GM23338 (cell line): ENCODE measurements at regions not wholly inside any gene's neighbourhood (a gene's known extent, or its start where the extent isn't known, plus 50 kb on each side); places are given as distances from the start of the nearest gene placed in this dataset.

Experiments
- ATAC-seq: fragments of 200-7000 bp; cut with Tn5 transposase; 3 replicates; pipeline ENCODE4 v1.9.1; 2020
- DNase-seq: peaks from one replicate; pipeline ENCODE4 v3.0.0-alpha.2; 2015; ENCODE audit warnings: low spot score
- H2AFZ ChIP-seq: fragments of 200-600 bp; sonication (generic); 2 replicates; pipeline ENCODE4 v1.8.0; 2016; ENCODE audit warnings: antibody characterized with exemption, mild to moderate bottlenecking, moderate library complexity
- H3F3A ChIP-seq: fragments of 200-600 bp; sonication (generic); replicated peaks from 2 replicates; pipeline ENCODE4 v1.8.0; 2017; ENCODE audit warnings: antibody characterized with exemption, mixed run types, low read depth
- H3K27ac ChIP-seq: fragments of 200-600 bp; sonication (generic); 2 replicates; pipeline ENCODE4 v1.6.1; 2016; ENCODE audit warnings: low read depth
- H3K27me3 ChIP-seq: fragments of 200-600 bp; sonication (generic); 2 replicates; pipeline ENCODE4 v1.8.0; 2016; ENCODE audit warnings: mild to moderate bottlenecking, mixed run types, moderate library complexity; ENCODE audit not compliant: insufficient read depth
- H3K36me3 ChIP-seq: fragments of 200-600 bp; sonication (generic); 2 replicates; pipeline ENCODE4 v1.8.0; 2016; ENCODE audit warnings: mild to moderate bottlenecking; ENCODE audit not compliant: insufficient read depth
- H3K4me1 ChIP-seq: fragments of 200-600 bp; sonication (generic); 2 replicates; pipeline ENCODE4 v1.8.0; 2016; ENCODE audit warnings: mild to moderate bottlenecking, moderate library complexity; ENCODE audit not compliant: insufficient read depth
- H3K4me2 ChIP-seq: fragments of 200-600 bp; sonication (generic); 2 replicates; pipeline ENCODE4 v1.7.1; 2017; ENCODE audit warnings: mixed run types
- H3K4me3 ChIP-seq: fragments of 200-600 bp; sonication (generic); 2 replicates; pipeline ENCODE4 v1.6.1; 2016; ENCODE audit warnings: mixed run types
- H3K79me2 ChIP-seq: fragments of 200-600 bp; sonication (generic); replicated peaks from 2 replicates; pipeline ENCODE4 v1.8.0; 2017; ENCODE audit warnings: mild to moderate bottlenecking; ENCODE audit not compliant: insufficient read depth
- H3K9me2 ChIP-seq: fragments of 200-600 bp; sonication (generic); 2 replicates; pipeline ENCODE4 v1.8.0; 2017; ENCODE audit not compliant: insufficient read depth
- H4K20me1 ChIP-seq: fragments of 200-600 bp; sonication (generic); replicated peaks from 2 replicates; pipeline ENCODE4 v1.8.0; 2017; ENCODE audit warnings: mild to moderate bottlenecking; ENCODE audit not compliant: insufficient read depth
- H3K27ac Mint-ChIP-seq: 2 replicates; pipeline ENCODE4 v1.8.0; 2020; ENCODE audit warnings: inconsistent platforms, mild to moderate bottlenecking, moderate library complexity, mixed read lengths
- H3K27me3 Mint-ChIP-seq: 3 replicates; pipeline ENCODE4 v1.8.0; 2022; ENCODE audit warnings: low read depth, mild to moderate bottlenecking, moderate library complexity, mixed read lengths, inconsistent platforms; ENCODE audit not compliant: insufficient read depth, poor library complexity
- H3K36me3 Mint-ChIP-seq: 3 replicates; pipeline ENCODE4 v1.8.0; 2021; ENCODE audit warnings: low read depth, mild to moderate bottlenecking, inconsistent platforms, moderate library complexity, mixed read lengths
- H3K4me1 Mint-ChIP-seq: 3 replicates; pipeline ENCODE4 v1.8.0; 2020; ENCODE audit warnings: mild to moderate bottlenecking, inconsistent platforms, mixed read lengths
- H3K4me3 Mint-ChIP-seq: 3 replicates; pipeline ENCODE4 v1.8.0; 2021; ENCODE audit warnings: moderate library complexity, mild to moderate bottlenecking, inconsistent platforms, mixed read lengths
- H3K9me3 Mint-ChIP-seq: 3 replicates; pipeline ENCODE4 v1.8.0; 2020; ENCODE audit warnings: moderate library complexity, mild to moderate bottlenecking, inconsistent platforms, mixed read lengths
- CREB1 ChIP-seq: fragments of 250-450 bp; sonication (Bioruptor Pico); IDR thresholded peaks from 2 replicates; pipeline ENCODE4 v1.5.0; 2020; ENCODE audit warnings: low read depth, mild to moderate bottlenecking, moderate library complexity
- ETS1 ChIP-seq: IDR thresholded peaks from 2 replicates; pipeline ENCODE4 v1.6.1; 2016; ENCODE audit warnings: antibody characterized with exemption
- EZH2 ChIP-seq: fragments of 200-600 bp; sonication (generic); IDR thresholded peaks from one replicate; pipeline ENCODE4 v1.8.0; 2017; ENCODE audit warnings: antibody characterized with exemption, mild to moderate bottlenecking, low read depth; ENCODE audit not compliant: unreplicated experiment
- EZH2phosphoT487 ChIP-seq: fragments of 200-600 bp; sonication (generic); IDR thresholded peaks from one replicate; pipeline ENCODE4 v1.8.1; 2018; ENCODE audit warnings: antibody characterized with exemption; ENCODE audit not compliant: unreplicated experiment
- JUNB ChIP-seq: IDR thresholded peaks from one replicate; pipeline ENCODE4 v1.6.1; 2016; ENCODE audit warnings: antibody characterized with exemption; ENCODE audit not compliant: unreplicated experiment
- NANOG ChIP-seq: IDR thresholded peaks from 2 replicates; pipeline ENCODE4 v1.6.1; 2016; ENCODE audit warnings: antibody characterized with exemption, borderline replicate concordance
- POLR2AphosphoS5 ChIP-seq: IDR thresholded peaks from 2 replicates; pipeline ENCODE4 v1.6.1; 2016; ENCODE audit warnings: antibody characterized with exemption, low read depth
- REST ChIP-seq: IDR thresholded peaks from one replicate; pipeline ENCODE4 v1.6.1; 2018; ENCODE audit warnings: antibody characterized with exemption; ENCODE audit not compliant: unreplicated experiment
- STAT1 ChIP-seq: IDR thresholded peaks from one replicate; pipeline ENCODE4 v1.6.1; 2016; ENCODE audit warnings: antibody characterized with exemption; ENCODE audit not compliant: unreplicated experiment
- ZNF114 ChIP-seq: fragments of 250-450 bp; sonication (Bioruptor Pico); IDR thresholded peaks from 2 replicates; pipeline ENCODE4 v1.5.0; 2020; ENCODE audit warnings: mild to moderate bottlenecking, moderate library complexity
- ZNF331 ChIP-seq: fragments of 250-450 bp; sonication (Bioruptor Pico); IDR thresholded peaks from 2 replicates; pipeline ENCODE4 v1.5.0; 2020; ENCODE audit warnings: low read depth, mild to moderate bottlenecking, moderate library complexity
- TF ChIP-seq, protein P1 (sequence below): fragments of 250-450 bp; sonication (Bioruptor Pico); IDR thresholded peaks from 2 replicates; pipeline ENCODE4 v1.5.0; 2020; ENCODE audit warnings: mild to moderate bottlenecking, moderate library complexity
- TF ChIP-seq, protein P2 (sequence below), 2 experiments: fragments of 200-600 bp in 1 of 2; sonication (generic) in 1 of 2; conservative IDR thresholded peaks; 2 replicates each; pipeline versions ENCODE4 v1.5.1 to v1.6.1; 2016 to 2017; ENCODE audit warnings: antibody characterized with exemption in 2 of 2, low read depth in 2 of 2, mild to moderate bottlenecking in 2 of 2, moderate library complexity in 1 of 2

DNA sequence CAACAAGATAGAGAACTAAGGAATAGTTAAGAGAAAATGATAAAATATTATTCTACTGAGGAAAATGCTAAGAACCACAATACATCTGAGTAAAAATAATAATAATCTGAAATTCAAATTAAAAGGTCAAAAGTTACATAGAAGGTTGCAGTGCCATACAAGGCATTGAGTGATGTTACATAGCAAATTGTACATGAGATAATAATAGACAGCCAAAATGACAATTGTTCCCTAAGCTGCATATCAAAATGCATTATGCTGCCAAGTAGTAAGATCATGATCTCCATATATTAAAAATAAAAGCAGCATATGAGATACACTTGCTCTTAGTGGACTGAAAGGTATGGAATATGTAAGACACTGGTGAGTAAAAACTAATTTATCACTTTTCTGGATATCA, 547.7 kb downstream of the KCNT2 start:
- TF ChIP-seq EZH2, result no peak
- TF ChIP-seq, protein P1, sequence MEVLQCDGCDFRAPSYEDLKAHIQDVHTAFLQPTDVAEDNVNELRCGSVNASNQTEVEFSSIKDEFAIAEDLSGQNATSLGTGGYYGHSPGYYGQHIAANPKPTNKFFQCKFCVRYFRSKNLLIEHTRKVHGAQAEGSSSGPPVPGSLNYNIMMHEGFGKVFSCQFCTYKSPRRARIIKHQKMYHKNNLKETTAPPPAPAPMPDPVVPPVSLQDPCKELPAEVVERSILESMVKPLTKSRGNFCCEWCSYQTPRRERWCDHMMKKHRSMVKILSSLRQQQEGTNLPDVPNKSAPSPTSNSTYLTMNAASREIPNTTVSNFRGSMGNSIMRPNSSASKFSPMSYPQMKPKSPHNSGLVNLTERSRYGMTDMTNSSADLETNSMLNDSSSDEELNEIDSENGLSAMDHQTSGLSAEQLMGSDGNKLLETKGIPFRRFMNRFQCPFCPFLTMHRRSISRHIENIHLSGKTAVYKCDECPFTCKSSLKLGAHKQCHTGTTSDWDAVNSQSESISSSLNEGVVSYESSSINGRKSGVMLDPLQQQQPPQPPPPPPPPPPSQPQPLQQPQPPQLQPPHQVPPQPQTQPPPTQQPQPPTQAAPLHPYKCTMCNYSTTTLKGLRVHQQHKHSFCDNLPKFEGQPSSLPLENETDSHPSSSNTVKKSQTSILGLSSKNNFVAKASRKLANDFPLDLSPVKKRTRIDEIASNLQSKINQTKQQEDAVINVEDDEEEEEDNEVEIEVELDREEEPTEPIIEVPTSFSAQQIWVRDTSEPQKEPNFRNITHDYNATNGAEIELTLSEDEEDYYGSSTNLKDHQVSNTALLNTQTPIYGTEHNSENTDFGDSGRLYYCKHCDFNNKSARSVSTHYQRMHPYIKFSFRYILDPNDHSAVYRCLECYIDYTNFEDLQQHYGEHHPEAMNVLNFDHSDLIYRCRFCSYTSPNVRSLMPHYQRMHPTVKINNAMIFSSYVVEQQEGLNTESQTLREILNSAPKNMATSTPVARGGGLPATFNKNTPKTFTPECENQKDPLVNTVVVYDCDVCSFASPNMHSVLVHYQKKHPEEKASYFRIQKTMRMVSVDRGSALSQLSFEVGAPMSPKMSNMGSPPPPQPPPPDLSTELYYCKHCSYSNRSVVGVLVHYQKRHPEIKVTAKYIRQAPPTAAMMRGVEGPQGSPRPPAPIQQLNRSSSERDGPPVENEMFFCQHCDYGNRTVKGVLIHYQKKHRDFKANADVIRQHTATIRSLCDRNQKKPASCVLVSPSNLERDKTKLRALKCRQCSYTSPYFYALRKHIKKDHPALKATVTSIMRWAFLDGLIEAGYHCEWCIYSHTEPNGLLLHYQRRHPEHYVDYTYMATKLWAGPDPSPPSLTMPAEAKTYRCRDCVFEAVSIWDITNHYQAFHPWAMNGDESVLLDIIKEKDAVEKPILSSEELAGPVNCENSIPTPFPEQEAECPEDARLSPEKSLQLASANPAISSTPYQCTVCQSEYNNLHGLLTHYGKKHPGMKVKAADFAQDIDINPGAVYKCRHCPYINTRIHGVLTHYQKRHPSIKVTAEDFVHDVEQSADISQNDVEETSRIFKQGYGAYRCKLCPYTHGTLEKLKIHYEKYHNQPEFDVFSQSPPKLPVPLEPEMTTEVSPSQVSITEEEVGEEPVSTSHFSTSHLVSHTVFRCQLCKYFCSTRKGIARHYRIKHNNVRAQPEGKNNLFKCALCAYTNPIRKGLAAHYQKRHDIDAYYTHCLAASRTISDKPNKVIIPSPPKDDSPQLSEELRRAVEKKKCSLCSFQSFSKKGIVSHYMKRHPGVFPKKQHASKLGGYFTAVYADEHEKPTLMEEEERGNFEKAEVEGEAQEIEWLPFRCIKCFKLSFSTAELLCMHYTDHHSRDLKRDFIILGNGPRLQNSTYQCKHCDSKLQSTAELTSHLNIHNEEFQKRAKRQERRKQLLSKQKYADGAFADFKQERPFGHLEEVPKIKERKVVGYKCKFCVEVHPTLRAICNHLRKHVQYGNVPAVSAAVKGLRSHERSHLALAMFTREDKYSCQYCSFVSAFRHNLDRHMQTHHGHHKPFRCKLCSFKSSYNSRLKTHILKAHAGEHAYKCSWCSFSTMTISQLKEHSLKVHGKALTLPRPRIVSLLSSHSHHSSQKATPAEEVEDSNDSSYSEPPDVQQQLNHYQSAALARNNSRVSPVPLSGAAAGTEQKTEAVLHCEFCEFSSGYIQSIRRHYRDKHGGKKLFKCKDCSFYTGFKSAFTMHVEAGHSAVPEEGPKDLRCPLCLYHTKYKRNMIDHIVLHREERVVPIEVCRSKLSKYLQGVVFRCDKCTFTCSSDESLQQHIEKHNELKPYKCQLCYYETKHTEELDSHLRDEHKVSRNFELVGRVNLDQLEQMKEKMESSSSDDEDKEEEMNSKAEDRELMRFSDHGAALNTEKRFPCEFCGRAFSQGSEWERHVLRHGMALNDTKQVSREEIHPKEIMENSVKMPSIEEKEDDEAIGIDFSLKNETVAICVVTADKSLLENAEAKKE (CRISPR knock-in tag), result no peak
- TF ChIP-seq NANOG, result no peak
- no peak for TF ChIP-seq ZNF331 (CRISPR knock-in tag)
- no peak for TF ChIP-seq STAT1
- TF ChIP-seq EZH2phosphoT487, result no peak
- TF ChIP-seq, protein P2, sequence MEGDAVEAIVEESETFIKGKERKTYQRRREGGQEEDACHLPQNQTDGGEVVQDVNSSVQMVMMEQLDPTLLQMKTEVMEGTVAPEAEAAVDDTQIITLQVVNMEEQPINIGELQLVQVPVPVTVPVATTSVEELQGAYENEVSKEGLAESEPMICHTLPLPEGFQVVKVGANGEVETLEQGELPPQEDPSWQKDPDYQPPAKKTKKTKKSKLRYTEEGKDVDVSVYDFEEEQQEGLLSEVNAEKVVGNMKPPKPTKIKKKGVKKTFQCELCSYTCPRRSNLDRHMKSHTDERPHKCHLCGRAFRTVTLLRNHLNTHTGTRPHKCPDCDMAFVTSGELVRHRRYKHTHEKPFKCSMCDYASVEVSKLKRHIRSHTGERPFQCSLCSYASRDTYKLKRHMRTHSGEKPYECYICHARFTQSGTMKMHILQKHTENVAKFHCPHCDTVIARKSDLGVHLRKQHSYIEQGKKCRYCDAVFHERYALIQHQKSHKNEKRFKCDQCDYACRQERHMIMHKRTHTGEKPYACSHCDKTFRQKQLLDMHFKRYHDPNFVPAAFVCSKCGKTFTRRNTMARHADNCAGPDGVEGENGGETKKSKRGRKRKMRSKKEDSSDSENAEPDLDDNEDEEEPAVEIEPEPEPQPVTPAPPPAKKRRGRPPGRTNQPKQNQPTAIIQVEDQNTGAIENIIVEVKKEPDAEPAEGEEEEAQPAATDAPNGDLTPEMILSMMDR (conservative IDR thresholded peaks at IDR 0.05; ENCODE audit: low read depth in 2 of 2), result no peak
- no peak for TF ChIP-seq ETS1
- TF ChIP-seq REST, result no peak
- TF ChIP-seq ZNF114 (CRISPR knock-in tag), result no peak
- no peak for TF ChIP-seq JUNB
- no peak for TF ChIP-seq POLR2AphosphoS5
- no peak for TF ChIP-seq CREB1 (CRISPR knock-in tag)
- DNase-seq (no peak), ATAC-seq (no peak)
- H3K4me2 ChIP-seq, result no peak overlapping the region
- Mint-ChIP-seq H3K27me3 (no peaks in the 10 kb centered on the region), H3K4me1 (peaks cover 7% of the 10 kb centered on the region; the same call in 1 of the 3 replicates), H3K36me3 (no peaks in the 10 kb centered on the region), H3K4me3 (no peak overlapping the region), H3K27ac (no peak overlapping the region), H3K9me3 (no peaks in the 10 kb centered on the region)
- H3K27ac ChIP-seq, result no peak overlapping the region
- no peaks in the 10 kb centered on the region for H3K9me2 ChIP-seq
- H3K36me3 ChIP-seq, result no peaks in the 10 kb centered on the region
- no peaks in the 10 kb centered on the region for H3F3A ChIP-seq
- no peak overlapping the region for H2AFZ ChIP-seq
- no peaks in the 10 kb centered on the region for H3K27me3 ChIP-seq
- H3K4me1 ChIP-seq, result peaks cover 3% of the 10 kb centered on the region; the same call in 1 of the 2 replicates
- no peak overlapping the region for H3K4me3 ChIP-seq
- H3K79me2 ChIP-seq, result no peaks in the 10 kb centered on the region
- no peaks in the 10 kb centered on the region for H4K20me1 ChIP-seq
